GM18858 (cell line): ENCODE measurements at regions not wholly inside any gene's neighbourhood (a gene's known extent, or its start where the extent isn't known, plus 50 kb on each side); places are given as distances from the start of the nearest gene placed in this dataset.

Source experiments
- ATAC-seq: cut with Tn5 transposase; IDR thresholded peaks from one replicate; pipeline ENCODE4 v1.9.1; 2021; ENCODE audit not compliant: unreplicated experiment

DNA sequence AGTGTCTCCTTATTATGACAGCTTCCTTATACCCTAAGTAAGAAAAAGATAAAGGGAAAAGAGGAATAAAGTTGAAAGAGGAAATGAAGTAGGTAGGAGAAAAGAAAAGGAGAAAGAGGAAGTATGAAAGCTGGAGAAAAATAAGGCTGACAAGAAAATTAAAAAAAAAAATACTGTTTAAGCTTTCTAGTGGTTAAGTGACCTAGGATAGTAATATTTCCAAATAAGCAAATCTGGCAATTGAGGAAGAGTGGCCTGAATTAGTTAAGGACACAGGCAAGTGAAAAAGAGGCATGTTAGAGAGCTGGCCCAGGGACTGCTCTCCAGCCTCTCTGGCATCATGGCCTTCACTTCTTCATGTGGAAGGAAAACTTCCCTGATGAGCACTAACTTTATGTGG, 76.5 kb upstream of the ADGRF1 start:
- no peak for ATAC-seq

DNA sequence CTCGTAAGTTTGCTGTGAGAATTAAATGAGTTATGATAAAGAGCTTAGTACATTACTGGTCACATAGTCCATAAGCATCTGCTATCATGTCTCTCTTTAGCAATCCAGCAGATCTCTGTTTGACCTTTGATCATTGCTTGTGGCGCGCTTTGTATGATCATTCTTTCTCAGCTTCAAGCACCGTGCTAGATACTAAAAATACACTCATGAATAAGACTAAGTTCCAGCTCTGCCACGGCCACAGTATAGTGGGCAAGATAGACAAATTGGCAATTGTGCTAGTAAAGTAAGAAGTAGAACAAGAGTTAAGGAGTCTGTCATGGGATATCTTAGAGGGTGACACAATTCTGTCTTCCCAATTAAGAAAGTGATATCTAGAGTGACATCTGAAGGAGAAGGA, 75.2 kb upstream of the ADGRF1 start:
- no peak for ATAC-seq

DNA sequence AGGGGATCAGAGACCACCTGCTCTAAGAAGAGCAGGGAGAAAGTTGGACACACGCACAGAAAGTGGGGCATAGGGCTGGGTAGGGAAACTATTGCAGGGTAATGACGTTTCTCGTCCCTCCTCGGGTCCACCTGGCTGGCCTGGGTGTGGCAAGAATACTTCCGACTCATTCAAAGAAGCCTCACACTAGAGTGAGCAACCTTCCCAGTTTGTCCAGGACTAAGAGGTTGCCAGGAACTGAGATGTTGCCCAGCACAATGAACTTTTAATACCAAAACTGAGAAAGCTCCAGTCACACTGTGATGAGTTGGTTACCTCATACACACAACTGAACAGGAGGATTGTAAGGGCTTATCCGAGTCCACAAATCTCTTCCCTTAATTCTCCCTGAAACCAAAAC, 74.5 kb upstream of the ADGRF1 start:
- ATAC-seq, result no peak

DNA sequence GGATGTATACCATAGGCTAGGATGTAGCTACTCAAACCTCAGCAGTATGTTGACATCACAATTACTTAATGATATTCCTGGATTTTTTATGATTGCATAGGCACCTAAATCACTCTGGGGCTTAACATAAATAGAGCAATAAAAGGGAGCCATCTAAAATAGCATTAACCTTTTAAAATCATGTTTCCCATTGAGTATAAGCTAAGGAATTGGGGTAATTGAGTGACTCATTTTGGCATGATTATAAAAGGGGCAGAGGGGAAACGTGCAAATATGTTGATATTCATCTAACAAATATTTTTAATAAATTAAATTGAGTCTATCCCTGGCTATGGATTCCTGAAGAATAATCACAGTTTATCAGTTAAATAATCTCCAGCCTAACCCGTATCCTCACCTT, 74.0 kb upstream of the ADGRF1 start:
- no peak for ATAC-seq

DNA sequence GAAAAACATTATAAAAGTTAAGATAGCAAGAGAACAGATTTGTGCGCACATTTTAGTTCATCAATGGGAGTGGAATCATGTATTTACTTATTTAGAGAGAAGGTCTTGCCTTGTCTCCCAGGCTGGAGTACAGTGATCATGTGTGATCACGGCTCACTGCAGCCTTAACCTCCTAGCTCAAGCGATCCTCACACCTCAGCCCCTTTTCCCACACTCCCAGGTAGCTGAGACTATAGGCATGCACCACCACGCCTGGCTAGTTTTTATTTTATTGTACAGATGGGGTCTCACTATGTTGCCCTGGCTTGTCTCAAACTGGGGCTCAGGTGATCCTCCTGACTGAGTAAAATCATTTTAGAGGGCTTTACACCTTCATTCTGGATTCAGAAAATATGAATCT, 72.3 kb upstream of the ADGRF1 start:
- ATAC-seq, result no peak

DNA sequence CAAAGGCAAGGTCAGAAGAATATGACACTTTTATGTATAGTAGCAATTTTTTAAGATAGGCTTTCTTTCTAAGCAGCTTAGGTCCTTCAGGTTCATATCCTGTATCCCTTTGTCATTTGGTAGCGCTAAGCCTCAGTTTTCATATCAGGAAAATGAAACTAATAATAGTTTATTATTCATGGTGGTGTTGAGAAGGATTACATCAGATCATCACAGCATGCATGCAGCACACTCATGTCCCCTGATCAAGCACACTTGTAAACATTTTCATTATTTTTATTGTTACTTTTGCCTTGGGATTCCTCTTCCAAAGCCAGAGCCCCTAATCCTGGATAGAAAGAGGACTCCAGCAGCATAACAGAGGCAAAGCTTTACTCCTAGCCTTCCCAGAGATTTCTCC, 70.2 kb upstream of the ADGRF1 start:
- ATAC-seq, result no peak

DNA sequence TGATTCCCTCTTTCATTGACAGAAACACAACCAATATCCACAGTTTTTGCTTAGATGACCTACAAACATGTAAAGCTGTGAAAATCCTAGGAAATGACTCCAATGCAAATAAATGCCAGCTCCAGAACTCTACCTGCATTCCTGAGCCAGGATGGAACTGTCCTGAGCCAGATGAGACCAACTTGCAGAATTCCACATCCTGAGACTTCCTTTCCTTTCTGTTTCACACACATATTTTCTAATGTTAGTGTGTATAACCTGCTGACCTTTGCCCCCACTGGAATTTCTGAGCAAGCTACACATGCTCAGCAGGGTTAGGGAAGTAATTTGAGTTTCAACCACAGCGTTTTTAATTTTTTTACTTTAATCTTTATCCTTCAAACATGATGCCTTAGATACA, 69.6 kb upstream of the ADGRF1 start:
- ATAC-seq, result no peak

DNA sequence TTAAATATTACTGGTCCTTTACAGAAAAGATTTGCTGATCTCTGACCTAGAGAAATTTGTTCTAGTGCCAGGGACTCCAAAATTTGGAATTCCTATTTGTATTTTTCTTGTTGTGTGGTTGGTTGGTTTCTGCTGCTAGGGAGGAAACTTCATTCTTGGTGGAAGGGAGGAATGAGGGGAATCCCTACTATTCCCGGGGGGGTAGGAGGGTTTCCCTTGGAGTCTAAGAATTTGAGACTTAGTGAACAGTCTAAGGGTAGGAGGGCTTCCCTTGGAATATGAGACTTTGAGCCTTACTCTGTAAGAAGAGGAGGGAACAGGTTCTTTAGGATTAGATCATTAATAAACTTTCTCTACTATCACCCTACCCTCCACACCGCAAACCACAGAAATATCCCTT, 67.1 kb upstream of the ADGRF1 start:
- no peak for ATAC-seq

DNA sequence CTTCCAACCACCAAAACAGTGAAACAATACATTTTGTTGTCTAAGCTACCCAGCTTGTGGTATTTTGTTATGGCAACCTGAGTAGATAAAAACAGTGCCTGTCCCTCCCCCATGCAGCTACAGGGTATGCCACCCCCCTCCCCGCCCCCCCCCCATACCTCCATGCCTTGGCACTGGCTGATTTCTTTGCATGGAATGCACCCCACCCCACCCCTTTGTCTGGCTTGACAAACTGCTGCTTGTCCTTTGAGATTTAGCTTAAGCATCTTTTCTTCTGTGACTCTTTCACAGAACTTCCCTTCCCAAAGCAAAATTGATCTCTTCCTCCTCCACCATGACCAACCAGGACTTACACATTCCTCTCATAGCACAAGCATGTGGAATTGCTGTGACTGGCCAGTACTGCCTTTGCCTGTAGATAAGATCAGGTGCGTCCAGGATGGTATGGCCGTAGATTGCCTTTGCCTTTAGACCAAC, 64.6 kb upstream of the ADGRF1 start:
- no peak for ATAC-seq

DNA sequence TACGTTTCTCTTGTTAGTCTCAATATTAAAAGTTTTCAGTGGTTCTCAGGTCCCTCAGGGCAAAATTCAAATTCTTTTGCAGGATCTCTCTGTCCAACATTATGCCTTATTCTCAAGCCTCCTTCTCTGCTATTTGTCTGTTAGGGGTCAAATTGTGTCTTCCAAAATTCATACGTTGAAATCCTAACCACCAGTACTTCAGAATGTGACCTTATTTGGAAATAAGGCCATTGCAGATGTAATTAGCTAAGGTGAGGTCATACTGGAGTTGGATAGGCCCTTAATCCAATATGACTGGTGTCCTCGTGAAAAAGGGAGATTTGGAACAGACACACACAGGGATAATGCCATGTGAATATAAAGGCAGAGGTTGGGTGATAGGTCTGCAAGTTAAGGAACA, 64.1 kb upstream of the ADGRF1 start:
- ATAC-seq, result no peak

DNA sequence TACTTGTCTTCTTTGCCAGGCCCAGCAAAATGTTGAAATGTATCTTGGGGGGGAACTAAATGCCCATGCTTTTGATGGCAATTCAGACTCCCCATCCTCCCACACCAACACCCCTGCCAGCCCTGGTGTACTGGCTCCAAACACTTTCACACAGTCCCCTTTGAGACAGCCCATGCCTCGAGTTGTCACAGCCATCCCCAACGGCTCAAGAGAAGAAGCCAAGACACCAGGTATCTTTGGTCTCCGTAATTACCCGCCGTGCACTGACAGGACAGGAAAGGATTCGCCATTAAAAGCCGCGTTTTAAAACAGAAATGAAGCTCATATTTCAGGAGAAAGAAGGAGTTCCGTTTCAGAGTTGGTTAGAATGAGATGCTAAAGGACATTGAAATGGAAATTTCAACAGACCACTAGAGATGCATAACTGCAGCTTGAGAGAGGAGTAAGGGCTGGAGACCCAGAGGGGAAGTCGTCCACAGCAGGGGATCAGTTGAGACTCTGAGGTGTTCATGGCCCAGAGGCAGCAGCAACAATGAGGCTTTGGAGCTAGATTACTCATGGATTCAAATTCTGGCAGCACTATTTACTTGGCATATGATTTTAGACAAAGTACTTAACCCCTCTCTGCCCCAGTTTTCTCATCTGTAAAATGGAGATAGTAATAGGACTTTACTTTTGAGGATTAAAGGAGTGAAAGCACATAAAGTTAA, 63.5 kb upstream of the ADGRF1 start:
- no peak for ATAC-seq

DNA sequence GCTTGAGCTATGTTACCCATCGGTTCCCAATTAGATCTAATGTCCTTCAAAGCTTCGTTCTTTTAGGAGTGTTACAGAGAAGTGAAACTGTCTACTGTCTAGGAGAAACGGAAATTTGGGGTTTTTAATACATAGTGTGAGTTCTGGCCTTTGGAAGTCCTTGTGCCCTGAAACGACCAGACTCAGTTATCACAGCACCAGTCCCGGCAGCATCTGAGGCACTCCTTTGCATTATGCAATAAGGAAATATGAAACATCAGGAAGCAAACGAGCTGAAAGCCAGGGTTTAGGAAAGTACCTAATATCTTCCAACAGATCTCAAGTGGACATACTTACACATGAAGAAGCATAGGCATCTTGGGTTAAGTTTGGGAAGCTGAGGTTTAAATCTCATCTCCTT, 61.8 kb upstream of the ADGRF1 start:
- ATAC-seq, result no peak

DNA sequence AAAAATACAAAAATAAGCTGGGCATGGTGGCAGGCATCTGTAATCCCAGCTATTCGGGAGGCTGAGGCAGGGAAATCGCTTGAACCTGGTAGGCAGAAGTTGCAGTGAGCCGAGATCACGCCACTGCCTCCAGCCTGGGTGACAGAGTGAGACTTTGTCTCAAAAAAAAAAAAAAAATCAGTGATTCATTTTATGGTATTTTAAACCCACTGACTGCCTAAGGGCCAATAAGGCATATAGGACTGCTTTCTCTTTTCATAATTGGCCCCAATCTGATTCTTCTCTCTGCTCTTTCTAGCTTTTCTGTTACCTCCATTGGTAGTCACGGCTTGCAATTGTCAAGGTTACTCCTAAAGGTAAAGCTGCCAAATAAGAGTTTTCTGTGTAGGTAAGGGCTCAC, 60.2 kb upstream of the ADGRF1 start:
- ATAC-seq, result no peak

DNA sequence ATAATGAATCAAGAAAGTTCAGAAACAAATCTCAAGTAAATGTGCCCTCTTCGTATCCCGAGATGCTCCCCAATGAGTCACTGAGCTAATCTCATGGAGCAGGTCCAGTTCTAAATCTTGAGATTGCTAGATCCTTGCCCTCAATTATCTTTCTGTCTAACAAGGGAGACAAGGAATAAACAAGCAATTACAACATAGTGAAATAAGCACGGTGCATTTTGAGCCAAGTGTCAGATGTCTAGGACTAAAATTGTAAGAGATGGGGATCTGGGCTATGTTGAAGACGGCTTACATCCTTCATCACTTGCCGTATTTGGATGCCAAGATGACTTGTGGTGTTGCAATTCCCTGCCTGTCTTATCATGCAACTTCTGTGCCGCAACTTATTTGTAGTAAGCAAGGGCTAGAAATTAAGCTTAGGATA, 56.5 kb upstream of the ADGRF1 start:
- ATAC-seq, result no peak

DNA sequence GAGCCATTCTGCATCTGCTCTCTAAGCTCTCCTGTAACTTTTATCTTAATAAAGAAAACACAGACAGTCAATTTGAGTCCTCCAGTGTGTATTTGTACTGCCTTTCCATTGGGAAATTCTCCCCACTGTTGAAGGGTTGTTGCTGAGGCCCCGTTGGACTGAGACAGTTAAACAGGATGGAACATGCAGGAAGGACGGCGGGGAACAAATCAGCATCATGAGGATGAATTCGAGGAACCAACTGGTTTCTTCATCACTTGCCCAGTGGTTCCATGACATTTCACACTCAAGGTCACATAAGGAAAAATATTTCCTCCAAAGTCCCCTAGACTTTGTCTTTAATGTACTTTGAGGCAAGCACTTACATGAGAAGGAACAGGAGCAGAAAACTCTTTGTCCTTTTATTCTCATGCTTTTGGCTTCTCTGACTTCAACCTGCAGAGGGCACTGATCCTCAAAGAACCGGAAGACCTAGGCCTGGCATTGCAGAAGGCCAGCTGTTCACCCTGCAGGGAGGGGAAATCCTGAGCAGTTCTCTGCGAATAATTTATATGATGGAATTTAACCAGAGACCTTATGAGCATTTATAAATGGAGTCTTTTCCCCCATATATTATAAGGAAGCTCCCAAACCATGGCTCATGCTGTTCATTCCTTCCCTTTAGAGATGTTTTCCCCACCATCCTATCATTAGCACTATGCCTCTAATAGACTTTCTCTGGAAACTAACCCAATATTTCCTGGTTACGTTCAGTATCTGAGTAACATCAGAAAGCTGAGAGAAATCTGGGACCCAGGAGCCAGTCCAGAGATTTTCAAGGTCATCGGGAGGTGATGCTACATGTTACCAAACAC, 55.2 kb upstream of the ADGRF1 start:
- peak; percentile 94 for ATAC-seq

DNA sequence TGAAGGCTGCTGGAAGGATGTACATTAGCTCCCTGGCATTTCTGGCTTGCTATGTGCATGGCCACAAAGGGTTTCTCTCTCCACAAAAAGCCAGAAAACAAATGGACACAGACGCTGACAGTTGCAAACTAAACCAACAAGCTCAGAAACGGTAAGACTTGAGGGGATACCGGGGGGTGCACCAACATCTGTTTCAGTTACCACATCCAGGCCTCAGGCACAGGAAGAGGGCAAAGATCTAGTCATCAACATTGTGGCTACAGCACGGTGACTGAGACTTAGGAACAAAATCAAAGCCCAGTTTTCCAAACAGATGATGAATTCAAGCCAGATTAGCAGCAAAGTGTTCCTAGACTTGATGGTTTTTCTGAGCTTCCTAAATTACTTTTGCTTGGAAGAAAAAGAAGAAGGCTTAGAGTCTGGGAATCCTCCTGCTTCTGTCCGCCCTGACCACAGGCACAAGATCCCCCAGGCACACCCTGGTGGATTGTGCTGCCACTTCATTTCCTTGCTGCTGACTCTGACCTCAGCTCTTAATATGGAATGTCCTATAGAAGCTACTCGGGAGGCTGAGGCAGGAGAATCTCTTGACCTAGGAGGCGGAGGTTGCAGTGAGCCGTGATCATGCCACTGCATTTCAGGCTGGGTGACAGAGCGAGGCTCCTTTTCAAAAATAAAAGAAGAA, 54.2 kb upstream of the ADGRF1 start:
- ATAC-seq, result no peak

DNA sequence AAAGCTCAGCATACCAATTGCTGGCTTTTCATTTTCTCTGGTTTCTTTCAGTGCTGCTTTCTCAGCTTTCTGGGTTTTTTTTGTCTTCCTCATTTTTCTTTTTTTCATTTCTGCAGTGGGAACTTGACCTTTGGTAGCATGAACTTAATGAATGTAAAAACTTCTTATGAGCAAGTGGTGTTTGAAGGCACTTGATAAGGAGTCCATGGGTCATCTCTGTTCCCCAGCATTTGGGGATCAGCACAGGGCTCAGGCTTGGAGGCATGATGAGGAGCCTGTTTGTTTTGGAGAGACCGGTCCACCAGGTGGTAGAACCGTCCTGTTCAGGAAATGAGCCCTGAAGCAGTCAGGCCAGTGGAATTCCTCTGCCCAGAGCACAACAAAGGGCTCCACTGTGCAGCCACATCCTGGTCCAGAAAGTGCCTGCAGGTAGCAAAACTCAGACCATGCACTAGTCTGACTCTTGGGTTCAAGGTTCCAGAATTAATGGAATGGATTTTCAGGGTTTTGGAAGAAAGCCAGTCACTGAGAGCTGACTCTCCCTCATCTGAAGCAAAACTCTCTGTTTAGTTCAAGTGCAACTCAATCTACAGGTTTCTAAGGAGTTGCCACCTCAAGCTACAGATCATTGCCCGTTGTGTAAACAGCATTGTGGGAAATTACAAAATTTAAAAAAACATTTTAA, 52.3 kb upstream of the ADGRF1 start:
- no peak for ATAC-seq

DNA sequence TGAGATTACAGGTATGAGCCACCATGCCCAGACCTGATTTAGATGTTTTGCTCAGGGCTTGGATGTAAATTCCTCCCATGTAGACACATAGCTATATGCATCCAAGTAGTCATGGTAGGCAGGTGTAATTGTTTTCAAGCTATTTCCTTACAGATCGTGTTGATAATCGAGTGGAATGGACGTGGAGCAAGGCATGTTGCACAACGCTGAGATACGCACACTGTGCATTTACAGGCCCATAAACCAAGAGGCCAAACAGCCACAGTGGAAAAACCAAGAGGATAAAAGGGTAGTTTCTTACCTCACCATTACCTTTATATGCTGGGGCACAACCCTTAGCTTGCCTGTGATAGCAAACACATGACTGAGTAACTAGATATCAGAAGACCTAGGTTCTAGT, 51.0 kb upstream of the ADGRF1 start:
- ATAC-seq, result no peak

DNA sequence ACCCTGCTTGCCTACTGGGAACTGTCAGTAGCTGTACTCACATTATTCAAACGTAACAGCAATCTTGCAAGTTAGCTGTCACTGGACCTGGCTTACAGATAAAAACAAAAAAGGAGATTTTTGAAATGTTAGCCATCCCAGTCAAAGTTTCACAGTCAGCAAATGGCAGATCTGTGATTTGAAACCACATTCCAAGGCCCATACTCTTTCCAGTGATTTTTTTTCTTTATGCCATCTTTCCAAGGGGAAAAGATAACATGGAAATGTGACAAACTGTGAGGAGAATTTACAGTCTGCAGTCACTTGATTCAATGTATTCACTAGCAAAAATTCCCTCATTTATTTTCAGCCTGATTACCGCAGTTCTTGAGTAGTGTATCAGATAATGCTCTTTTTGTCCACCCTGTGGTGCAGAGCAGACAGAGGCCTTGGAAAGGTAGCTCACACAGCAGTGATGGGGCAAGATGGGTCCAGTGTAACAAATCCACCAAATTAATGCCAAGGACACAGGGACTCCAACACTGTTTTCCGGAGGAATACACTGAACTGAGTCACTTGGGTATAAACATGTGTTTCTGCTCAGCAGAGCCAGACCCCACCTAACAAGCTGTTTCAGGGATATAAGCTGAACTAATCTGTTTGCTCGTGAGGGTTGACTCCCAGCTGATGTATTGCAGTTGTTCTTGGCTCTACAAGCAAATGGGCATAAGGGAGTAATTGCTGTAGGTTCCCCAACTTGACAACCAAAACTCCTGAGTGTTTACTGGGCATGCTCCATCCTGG, 49.9 kb upstream of the ADGRF1 start:
- no peak for ATAC-seq
